Astrocyte (in vitro differentiated cells and primary cell): ENCODE measurements at regions not wholly inside any gene's neighbourhood (a gene's known extent, or its start where the extent isn't known, plus 50 kb on each side); places are given as distances from the start of the nearest gene placed in this dataset.

Experiments
- CTCF ChIP-seq: IDR thresholded peaks from 2 replicates; pipeline ENCODE4 v1.5.1; 2011; ENCODE audit warnings: low read depth, mild to moderate bottlenecking, inconsistent platforms, low read length, moderate library complexity; ENCODE audit not compliant: insufficient read depth
- EZH2 ChIP-seq: IDR thresholded peaks from 2 replicates; pipeline ENCODE4 v1.6.1; 2012; ENCODE audit warnings: mild to moderate bottlenecking, low read length, inconsistent platforms; ENCODE audit not compliant: insufficient read depth

- TF ChIP-seq EZH2 (no peak), CTCF (no peak)
Measured at GRCh38 chr22:49240472-49240871, 587.2 kb downstream of the BRD1 start.
